GM18907 (cell line): ENCODE measurements at regions not wholly inside any gene's neighbourhood (a gene's known extent, or its start where the extent isn't known, plus 50 kb on each side); places are given as distances from the start of the nearest gene placed in this dataset.

Source experiments
- ATAC-seq: cut with Tn5 transposase; IDR thresholded peaks from one replicate; pipeline ENCODE4 v1.9.1; 2021; ENCODE audit warnings: mild to moderate bottlenecking, moderate library complexity; ENCODE audit not compliant: unreplicated experiment

DNA sequence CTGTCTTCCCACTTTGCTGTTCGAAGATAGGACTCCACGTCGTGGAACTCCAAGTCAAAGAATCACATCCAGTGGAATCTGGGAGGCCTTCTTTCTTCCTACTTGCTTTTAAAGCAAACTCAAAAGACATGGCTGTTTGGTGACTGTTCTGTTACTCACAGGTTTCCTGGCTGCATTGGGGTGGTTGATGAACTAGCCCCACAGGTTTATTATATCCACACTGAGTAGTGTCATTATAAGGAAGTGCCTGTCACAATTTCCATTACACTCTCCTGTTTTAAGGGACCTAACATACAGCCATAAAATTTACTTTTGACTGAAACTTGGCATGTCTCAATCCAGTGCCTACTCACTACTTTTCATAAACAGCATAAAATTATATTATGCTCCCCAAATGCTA lies 287.3 kb upstream of the SP4 start:
- no peak for ATAC-seq

- no peak for ATAC-seq
Measured at GRCh38 chr7:21141476-21141875, 286.4 kb upstream of the SP4 start.

DNA sequence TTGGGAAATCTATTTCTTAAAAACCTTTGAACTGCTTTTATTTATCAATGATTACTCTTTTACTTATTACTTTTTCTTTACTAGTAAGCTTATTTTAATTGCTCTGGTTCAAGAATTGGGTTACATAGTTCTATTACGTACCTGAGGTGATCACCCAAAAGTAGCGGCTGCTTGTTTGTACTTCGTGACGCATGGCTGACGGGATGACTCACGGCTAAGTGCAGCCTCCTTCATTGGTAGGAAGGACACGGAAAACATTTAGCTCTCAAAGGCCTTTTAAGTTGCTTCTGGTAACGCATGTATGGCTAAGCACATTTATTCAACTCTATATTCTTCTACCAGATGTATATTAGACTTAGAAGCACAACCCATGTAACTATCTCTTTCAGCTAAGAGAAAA lies 285.8 kb upstream of the SP4 start:
- ATAC-seq = no peak

DNA sequence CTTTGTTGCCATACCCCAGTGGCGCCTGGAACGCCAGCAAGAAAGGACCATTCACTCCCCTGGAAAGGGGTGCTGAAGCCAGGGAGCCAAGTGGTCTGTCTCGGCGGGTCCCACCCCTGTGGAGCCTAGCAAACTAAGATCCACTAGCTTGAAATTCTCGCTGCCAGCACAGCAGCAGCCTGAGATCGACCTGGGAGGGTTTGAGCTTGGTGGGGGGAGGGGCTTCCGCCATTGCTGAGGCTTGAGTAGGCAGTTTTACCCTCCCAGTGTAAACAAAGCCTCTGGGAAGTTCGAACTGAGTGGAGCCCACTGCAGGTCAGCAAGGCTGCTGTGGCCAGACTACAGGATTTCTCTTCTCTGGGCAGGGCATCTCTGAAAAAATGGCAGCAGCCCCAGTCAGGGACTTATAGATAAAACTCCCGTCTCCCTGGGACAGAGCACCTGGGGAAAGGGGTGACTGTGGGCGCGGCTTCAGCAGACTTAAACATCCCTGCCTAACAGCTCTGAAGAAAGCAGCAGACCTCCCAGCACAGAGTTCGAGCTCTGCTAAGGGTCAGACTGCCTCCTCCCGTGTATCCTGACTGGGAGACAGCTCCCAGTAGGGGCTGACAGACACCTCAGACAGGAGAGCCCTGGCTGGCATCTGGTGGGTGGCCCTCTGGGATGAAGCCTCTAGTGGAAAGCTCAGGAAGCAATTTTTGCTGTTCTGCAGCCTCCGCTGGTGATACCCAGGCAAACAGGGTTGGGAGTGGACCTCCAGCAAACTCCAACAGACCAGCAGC lies 281.1 kb upstream of the SP4 start:
- no peak for ATAC-seq

- no peak for ATAC-seq
Measured at GRCh38 chr7:21149809-21150208, 278.1 kb upstream of the SP4 start.

GRCh38 chr7:21154614-21155013 lies 273.3 kb upstream of the SP4 start:
- no peak for ATAC-seq

GRCh38 chr7:21159506-21159905 lies 268.4 kb upstream of the SP4 start:
- no peak for ATAC-seq

- no peak for ATAC-seq
Measured at GRCh38 chr7:21160401-21160800, 267.5 kb upstream of the SP4 start.

GRCh38 chr7:21167942-21168341 lies 259.9 kb upstream of the SP4 start:
- ATAC-seq = no peak

DNA sequence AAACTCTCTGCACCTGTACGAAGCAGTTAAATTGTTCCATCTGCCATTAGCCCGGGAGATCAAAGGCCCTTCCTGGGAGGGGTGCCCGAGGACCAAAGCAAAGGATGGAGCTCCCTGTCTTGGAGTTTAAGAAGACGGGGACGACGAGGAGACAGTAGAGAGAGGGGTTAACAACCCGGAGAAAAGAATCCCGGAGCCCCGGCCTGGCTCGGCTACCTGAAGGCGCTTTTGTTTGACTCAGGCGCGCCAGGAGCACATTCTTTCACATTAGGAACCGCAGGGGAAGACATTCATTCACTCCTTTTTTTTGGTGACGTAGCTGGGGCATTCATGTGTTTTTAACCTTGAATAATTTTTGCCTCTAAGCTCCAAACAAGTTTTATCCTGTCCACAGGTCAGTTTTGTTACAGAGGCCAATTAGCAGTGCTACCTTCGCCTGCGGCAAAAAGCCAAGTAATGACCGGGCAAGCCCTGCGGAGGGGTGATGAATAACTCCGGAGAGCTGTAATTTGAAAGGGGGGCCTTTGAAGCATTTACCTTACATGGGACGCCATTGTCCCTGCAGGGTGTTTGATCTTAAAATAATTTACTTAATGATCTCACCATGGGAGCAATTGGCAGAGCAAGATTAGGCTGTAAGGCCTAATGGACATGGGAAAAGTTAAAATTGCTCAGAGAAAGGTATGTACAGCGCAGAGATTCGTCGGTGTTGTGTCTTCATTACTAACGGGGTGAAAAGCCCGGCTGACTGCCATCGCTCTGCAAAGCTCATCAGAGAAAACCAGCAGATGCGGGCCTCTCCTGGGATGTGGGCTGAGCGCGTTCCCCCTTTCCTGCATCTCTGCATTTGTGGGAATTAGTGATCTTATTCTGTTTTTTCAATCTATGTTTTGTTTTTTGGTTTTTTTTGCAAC lies 258.0 kb upstream of the SP4 start:
- no peak for ATAC-seq

DNA sequence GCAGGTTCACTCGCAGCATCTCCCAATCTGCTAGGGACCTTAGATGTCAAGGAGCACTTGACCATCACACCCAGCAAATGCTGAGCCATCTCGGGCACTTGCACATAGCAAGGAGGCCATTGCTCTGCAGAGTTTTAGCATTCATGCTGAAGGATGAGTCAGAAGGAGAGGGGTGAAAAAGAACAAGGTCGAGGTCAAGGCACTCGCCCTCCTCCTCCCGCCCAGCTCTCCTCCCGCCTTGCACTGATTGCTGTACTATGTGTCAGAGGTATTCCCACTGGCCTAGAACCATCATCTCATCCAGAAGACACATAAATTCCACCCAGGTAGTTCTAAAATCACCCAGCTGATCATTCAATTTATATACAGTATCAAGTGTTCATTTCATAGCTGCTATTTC lies 255.1 kb upstream of the SP4 start:
- no peak for ATAC-seq

- ATAC-seq = no peak
Measured at GRCh38 chr7:21173436-21173835, 254.4 kb upstream of the SP4 start.

- no peak for ATAC-seq
Measured at GRCh38 chr7:21175714-21176113, 252.2 kb upstream of the SP4 start.

DNA sequence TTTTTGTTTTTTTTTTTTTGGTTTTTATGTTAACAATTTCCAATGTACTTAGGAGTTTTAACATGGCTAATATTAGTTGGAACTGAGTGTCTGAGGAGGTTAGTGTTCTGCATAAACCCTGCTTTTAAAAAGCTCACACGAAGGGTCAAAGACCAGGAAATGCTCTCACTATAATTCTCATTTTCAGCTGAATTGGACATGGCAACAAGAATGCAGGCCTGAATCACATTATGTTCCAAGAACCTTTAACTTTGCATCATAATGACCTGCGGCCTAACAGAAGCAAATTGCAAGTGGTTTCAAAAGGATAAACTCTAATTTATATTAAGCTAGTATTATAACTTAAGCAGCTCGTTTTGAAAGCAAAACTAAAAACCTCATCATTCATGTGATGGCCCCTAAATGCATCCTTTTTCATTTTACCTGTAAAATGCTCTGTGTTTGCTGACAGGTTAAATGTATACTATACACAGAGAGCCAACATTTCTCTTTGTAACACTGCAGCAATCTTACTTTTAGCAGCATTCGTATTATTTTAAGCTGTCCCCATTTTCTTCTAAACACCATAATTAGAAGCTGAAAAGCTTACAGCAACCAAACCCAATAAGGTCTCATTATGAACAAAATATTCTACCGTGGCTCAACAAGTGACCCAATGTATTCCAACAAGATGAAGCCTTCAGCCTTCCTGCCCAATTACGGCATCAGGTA lies 242.8 kb upstream of the SP4 start:
- ATAC-seq = no peak

GRCh38 chr7:21185653-21186265 lies 242.1 kb upstream of the SP4 start:
- ATAC-seq = no peak

GRCh38 chr7:21191321-21192073 lies 236.4 kb upstream of the SP4 start:
- ATAC-seq = no peak

DNA sequence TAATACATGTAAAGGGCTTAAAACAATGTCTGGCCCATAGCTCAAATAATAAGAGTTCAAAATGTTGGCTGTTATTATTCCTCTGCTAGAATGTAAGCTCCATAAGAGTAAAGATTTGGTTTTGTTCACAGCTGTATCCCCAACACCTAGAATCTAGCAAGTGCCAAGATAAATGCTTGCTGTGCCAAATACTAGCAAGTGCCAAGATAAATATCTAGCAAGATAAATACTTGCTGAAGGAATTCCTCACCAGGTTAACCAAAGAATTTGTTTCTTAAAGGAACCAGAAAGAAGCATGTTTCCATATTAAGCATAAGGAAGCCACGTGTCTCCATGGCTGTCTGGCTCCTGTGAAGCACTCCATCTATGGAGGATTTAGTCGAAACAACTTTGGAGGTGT lies 235.2 kb upstream of the SP4 start:
- no peak for ATAC-seq

DNA sequence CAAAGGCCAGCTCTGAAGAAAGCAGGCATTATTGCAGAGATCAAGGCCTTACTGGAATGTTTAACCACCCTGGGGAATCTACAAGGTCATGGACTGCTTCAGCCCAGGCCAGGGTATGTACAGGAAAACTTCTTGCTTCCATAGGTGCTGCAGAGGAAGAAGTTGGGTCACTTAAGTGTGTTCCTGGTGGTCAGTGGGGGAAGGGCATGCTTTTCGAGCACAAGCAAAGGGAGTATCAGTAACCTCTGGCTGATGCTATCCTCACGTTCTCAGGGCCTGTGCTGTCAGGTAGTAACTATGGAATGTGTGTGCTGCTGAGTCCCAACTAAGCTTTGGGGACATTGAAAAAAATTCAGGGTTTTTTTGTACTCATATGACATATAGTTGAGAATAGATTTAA lies 234.0 kb upstream of the SP4 start:
- no peak for ATAC-seq

DNA sequence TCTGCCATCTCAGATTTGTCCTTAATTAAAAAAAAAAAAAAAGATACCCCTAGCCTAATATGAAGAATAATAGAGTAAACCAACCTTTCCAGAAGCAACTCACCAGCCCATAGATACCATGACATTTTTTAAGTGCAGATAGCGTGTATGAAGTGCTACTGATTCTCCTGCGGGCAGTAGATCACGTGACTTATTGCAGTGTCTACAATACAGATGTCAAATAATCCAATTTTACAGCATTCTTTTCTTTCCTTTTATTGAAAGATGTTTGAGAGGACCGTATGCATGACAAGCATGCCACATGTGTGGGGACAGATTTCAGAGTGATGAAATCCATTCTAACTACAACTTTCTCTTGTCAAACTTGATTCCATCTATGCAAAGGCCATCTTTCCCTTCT lies 232.9 kb upstream of the SP4 start:
- no peak for ATAC-seq

DNA sequence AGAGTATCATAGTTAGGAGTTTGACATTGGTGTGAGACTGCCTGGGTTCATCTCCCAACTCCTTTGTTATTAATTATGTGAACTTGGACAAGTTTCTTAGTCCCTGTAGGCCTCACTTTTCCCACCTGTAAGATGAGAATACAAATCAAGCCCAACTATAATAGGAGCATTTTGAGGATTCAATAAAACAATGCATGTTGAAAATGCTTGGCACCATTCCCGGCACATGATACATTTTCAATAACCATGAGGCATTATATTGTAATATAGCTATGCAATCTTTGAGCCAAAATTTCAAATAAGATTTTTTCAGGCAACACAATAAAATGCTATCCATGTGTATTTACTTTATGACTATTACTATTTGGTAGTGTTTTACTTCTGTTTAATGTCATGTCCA lies 229.0 kb upstream of the SP4 start:
- ATAC-seq = no peak
